ENCODE measurements at regions not wholly inside any gene's neighbourhood (a gene's known extent, or its start where the extent isn't known, plus 50 kb on each side); places are given as distances from the start of the nearest gene placed in this dataset.
"Not testable (repeated sequence)": the region's sequence is repeated elsewhere in the genome, so short reads cannot be mapped to it uniquely, and the experiment has no call there.

GRCh38 chr7:149682038-149682437, 91.3 kb downstream of the ZNF467 start:
- TF ChIP-seq CTCF (conservative IDR thresholded peaks at IDR 0.05; ENCODE audit: low read length) = no peak
- no peak for DNase-seq (ENCODE audit: low read depth)
- no peak overlapping the region for H3K4me3 ChIP-seq (ENCODE audit: low read length)

- no peak for TF ChIP-seq CTCF (conservative IDR thresholded peaks at IDR 0.05; ENCODE audit: low read length)
Measured at GRCh38 chr7:149681274-149681673, 92.1 kb downstream of the ZNF467 start.

GRCh38 chr7:149680331-149681025, 92.9 kb downstream of the ZNF467 start:
- H3K4me3 ChIP-seq (ENCODE audit: low read length) = no peak overlapping the region
- peak; percentile 80 for DNase-seq (ENCODE audit: low read depth)
- no peak for TF ChIP-seq CTCF (conservative IDR thresholded peaks at IDR 0.05; ENCODE audit: low read length)

More at GRCh38 chr7:149681274-149681673, 92.1 kb downstream of the ZNF467 start:
- no peak for DNase-seq (ENCODE audit: low read depth)
- no peak overlapping the region for H3K4me3 ChIP-seq (ENCODE audit: low read length)

GRCh38 chr7:149674728-149675385, 98.5 kb downstream of the ZNF467 start:
- not testable (repeated sequence) for DNase-seq (ENCODE audit: low read depth); H3K4me3 ChIP-seq (ENCODE audit: low read length)

- no peak for TF ChIP-seq CTCF (conservative IDR thresholded peaks at IDR 0.05; ENCODE audit: low read length)
Measured at GRCh38 chr7:149673006-149673405, 100.4 kb downstream of the ZNF467 start.

GRCh38 chr7:149670288-149670687, 103.1 kb downstream of the ZNF467 start:
- peak; percentile 73 for DNase-seq (ENCODE audit: low read depth)

More at GRCh38 chr7:149673006-149673405, 100.4 kb downstream of the ZNF467 start:
- H3K4me3 ChIP-seq (ENCODE audit: low read length) = no peak overlapping the region
- no peak for DNase-seq (ENCODE audit: low read depth)

More at GRCh38 chr7:149670288-149670687, 103.1 kb downstream of the ZNF467 start:
- 0 out of 2 replicates have a peak overlapping the region, but pooled peaks have one; percentile 13 for H3K4me3 ChIP-seq (ENCODE audit: low read length)
- TF ChIP-seq CTCF (conservative IDR thresholded peaks at IDR 0.05; ENCODE audit: low read length) = no peak

All from AG10803 (cell line).